ENCODE measurements at regions not wholly inside any gene's neighbourhood (a gene's known extent, or its start where the extent isn't known, plus 50 kb on each side); places are given as distances from the start of the nearest gene placed in this dataset.

- WGBS, 5 donors, result 76 to 90% (median 86%) methylated on average over 2 of the region's 2 CpGs
- TF ChIP-seq POLR2AphosphoS5 (IDR thresholded peaks at IDR 0.05), result no peak
- TF ChIP-seq POLR2A (IDR thresholded peaks at IDR 0.05), result no peak
- TF ChIP-seq, protein P1, sequence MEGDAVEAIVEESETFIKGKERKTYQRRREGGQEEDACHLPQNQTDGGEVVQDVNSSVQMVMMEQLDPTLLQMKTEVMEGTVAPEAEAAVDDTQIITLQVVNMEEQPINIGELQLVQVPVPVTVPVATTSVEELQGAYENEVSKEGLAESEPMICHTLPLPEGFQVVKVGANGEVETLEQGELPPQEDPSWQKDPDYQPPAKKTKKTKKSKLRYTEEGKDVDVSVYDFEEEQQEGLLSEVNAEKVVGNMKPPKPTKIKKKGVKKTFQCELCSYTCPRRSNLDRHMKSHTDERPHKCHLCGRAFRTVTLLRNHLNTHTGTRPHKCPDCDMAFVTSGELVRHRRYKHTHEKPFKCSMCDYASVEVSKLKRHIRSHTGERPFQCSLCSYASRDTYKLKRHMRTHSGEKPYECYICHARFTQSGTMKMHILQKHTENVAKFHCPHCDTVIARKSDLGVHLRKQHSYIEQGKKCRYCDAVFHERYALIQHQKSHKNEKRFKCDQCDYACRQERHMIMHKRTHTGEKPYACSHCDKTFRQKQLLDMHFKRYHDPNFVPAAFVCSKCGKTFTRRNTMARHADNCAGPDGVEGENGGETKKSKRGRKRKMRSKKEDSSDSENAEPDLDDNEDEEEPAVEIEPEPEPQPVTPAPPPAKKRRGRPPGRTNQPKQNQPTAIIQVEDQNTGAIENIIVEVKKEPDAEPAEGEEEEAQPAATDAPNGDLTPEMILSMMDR (IDR thresholded peaks at IDR 0.05 in 8 of 11, conservative IDR thresholded peaks at IDR 0.05 in 3 of 11), result no peak
- intact Hi-C loops (cut with DNase I; ENCODE audit: low total_unique reads), result no loop called here
- no peaks in the 10 kb centered on the region for H3K4me1 ChIP-seq
- H3K4me3 ChIP-seq, result no peak overlapping the region
- H3K27ac ChIP-seq, result no peak overlapping the region
- DNase-seq, result no peak
- H3K27me3 ChIP-seq (replicated peaks in 1 of 7), result peaks cover 0 to 17% (median 0%) of the 10 kb centered on the region in 7 donors
- H3K36me3 ChIP-seq, result no peaks in the 10 kb centered on the region
- no peaks in the 10 kb centered on the region for H3K9me3 ChIP-seq
Measured at GRCh38 chr1:115558275-115558674, 83.5 kb upstream of the VANGL1 start.

DNA sequence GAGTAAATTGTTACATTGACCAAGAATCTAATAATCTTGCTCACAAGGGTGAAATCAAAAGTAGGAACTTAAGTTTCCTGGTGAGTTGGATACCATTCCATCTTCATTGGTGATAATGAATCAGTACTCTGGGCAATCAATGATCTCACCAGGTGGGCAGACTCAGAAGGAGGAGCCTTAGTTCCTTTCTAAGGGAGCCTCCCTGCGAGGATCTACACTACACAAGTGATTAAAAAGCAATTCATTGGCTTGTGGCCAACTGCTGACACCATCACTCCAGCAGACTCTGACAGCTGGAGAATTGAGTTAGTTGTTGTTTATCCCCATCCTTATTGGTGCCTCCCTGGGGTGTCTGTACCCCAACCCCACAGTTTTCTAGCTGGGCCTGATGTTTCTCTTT lies 84.1 kb upstream of the VANGL1 start:
- H3K9me3 ChIP-seq, result no peaks in the 10 kb centered on the region
- intact Hi-C loops (cut with DNase I; ENCODE audit: low total_unique reads), result no loop called here
- TF ChIP-seq POLR2AphosphoS5 (IDR thresholded peaks at IDR 0.05) (no peak), POLR2A (IDR thresholded peaks at IDR 0.05) (no peak)
- TF ChIP-seq, protein P1 (IDR thresholded peaks at IDR 0.05 in 8 of 11, conservative IDR thresholded peaks at IDR 0.05 in 3 of 11), result no peak
- 59 to 80% (median 67%) methylated on average over 1 of the region's 1 CpG for WGBS, 5 donors
- no peak overlapping the region for H3K27ac ChIP-seq
- H3K27me3 ChIP-seq (replicated peaks in 1 of 7), result peaks cover 0 to 12% (median 0%) of the 10 kb centered on the region in 7 donors
- H3K4me3 ChIP-seq, result no peak overlapping the region
- H3K36me3 ChIP-seq, result no peaks in the 10 kb centered on the region
- H3K4me1 ChIP-seq, result no peaks in the 10 kb centered on the region
- DNase-seq, result no peak

DNA sequence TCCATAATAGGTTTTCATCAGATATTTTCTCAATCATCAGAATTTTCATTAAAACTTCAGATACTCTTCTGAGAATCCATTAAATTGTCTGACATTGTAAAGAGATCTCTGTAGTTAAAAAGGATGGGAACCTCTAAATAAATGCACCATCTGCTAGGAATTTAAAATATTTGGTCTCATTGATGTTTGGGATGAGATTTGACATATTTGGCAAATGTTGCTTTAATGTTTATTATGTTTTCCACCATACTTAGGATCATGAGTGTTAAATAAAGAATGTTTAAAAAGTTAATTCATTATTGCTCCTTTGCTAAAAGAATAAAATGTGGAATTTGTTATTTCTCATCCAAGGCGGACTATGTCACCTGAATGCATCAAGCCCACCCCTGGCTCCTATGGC lies 85.5 kb upstream of the VANGL1 start:
- WGBS, 5 donors, result 92 to 100% (median 96%) methylated on average over 1 of the region's 1 CpG

DNA sequence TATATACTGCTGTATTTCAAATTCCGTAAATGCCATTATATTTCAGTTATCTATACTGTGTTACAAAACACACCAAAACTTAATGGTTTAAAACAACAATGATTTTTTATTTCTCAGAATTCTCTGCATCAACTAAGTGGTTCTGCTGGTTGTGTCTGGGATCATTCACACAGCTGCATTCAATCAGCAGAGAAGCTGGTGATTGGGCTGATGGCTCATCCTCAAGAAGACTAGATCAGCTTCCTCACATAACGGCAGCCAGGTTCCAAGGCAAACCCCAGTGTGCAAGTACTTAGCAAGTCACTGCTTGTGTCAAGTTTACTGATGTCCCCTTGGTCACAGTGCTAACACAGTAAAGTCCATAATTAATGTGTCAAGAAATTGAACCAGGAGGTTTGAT lies 86.3 kb upstream of the VANGL1 start:
- 41 to 65% (median 43%) methylated on average over 2 of the region's 2 CpGs for WGBS, 5 donors
- TF ChIP-seq POLR2AphosphoS5 (IDR thresholded peaks at IDR 0.05) (no peak), POLR2A (IDR thresholded peaks at IDR 0.05) (no peak)
- TF ChIP-seq, protein P1 (IDR thresholded peaks at IDR 0.05 in 8 of 11, conservative IDR thresholded peaks at IDR 0.05 in 3 of 11), result no peak
- H3K27ac ChIP-seq, result no peak overlapping the region
- no peaks in the 10 kb centered on the region for H3K9me3 ChIP-seq
- DNase-seq, result no peak
- H3K4me3 ChIP-seq, result no peak overlapping the region
- intact Hi-C loops (cut with DNase I; ENCODE audit: low total_unique reads), result no loop called here
- peaks cover 0 to 5% (median 0%) of the 10 kb centered on the region in 7 donors for H3K27me3 ChIP-seq (replicated peaks in 1 of 7)
- no peaks in the 10 kb centered on the region for H3K4me1 ChIP-seq
- H3K36me3 ChIP-seq, result no peaks in the 10 kb centered on the region

More for the DNA sequence above, 85.5 kb upstream of the VANGL1 start:
- no peaks in the 10 kb centered on the region for H3K36me3 ChIP-seq
- no peak overlapping the region for H3K27ac ChIP-seq
- H3K4me1 ChIP-seq, result no peaks in the 10 kb centered on the region
- TF ChIP-seq POLR2A (IDR thresholded peaks at IDR 0.05) (no peak), POLR2AphosphoS5 (IDR thresholded peaks at IDR 0.05) (no peak)
- TF ChIP-seq, protein P1 (IDR thresholded peaks at IDR 0.05 in 8 of 11, conservative IDR thresholded peaks at IDR 0.05 in 3 of 11), result no peak
- H3K27me3 ChIP-seq (replicated peaks in 1 of 7), result peaks cover 0 to 5% (median 0%) of the 10 kb centered on the region in 7 donors
- no peaks in the 10 kb centered on the region for H3K9me3 ChIP-seq
- DNase-seq, result no peak
- no peak overlapping the region for H3K4me3 ChIP-seq
- intact Hi-C loops (cut with DNase I; ENCODE audit: low total_unique reads), result no loop called here
